Endodermal cell (in vitro differentiated cells): ENCODE measurements at regions not wholly inside any gene's neighbourhood (a gene's known extent, or its start where the extent isn't known, plus 50 kb on each side); places are given as distances from the start of the nearest gene placed in this dataset.

Experiments used
- DNase-seq: peaks from one replicate; pipeline ENCODE4 v3.0.0-alpha.2; 2017
- H3K27ac ChIP-seq: 2 replicates; pipeline ENCODE4 v1.5.1; 2013; ENCODE audit warnings: mild to moderate bottlenecking, low read depth, low read length, moderate library complexity
- H3K27me3 ChIP-seq: 2 replicates; pipeline ENCODE4 v1.6.1; 2013; ENCODE audit warnings: mild to moderate bottlenecking, low read length, moderate library complexity; ENCODE audit not compliant: insufficient read depth, control insufficient read depth, poor library complexity, severe bottlenecking
- H3K36me3 ChIP-seq: 2 replicates; pipeline ENCODE4 v1.7.0; 2013; ENCODE audit warnings: mild to moderate bottlenecking, low read length, moderate library complexity; ENCODE audit not compliant: control insufficient read depth, insufficient read depth
- H3K4me1 ChIP-seq: one replicate; pipeline ENCODE4 v1.7.0; 2013; ENCODE audit warnings: low read length; ENCODE audit not compliant: control insufficient read depth, insufficient read depth
- H3K4me3 ChIP-seq: 2 replicates; pipeline ENCODE4 v1.5.1; 2013; ENCODE audit warnings: mild to moderate bottlenecking, low read length, moderate library complexity
- H3K9ac ChIP-seq: 2 replicates; pipeline ENCODE4 v1.6.1; 2013; ENCODE audit warnings: mild to moderate bottlenecking, low read length, moderate library complexity; ENCODE audit not compliant: poor library complexity, severe bottlenecking; ENCODE audit errors: extremely low read depth
- H3K9me3 ChIP-seq: 2 replicates; pipeline ENCODE4 v1.6.1; 2013; ENCODE audit warnings: mild to moderate bottlenecking, low read length, moderate library complexity; ENCODE audit not compliant: control insufficient read depth
- H3K27ac Mint-ChIP-seq: 2 replicates; pipeline ENCODE4 v1.8.0; 2020; ENCODE audit warnings: mixed read lengths
- H3K27me3 Mint-ChIP-seq: 2 replicates; pipeline ENCODE4 v1.8.0; 2021; ENCODE audit warnings: mild to moderate bottlenecking, mixed read lengths; ENCODE audit not compliant: insufficient read depth
- H3K36me3 Mint-ChIP-seq: 2 replicates; pipeline ENCODE4 v1.8.0; 2020; ENCODE audit warnings: low read depth, mixed read lengths
- H3K4me1 Mint-ChIP-seq: 2 replicates; pipeline ENCODE4 v1.8.0; 2020; ENCODE audit warnings: mixed read lengths
- H3K4me3 Mint-ChIP-seq: 2 replicates; pipeline ENCODE4 v1.8.0; 2020; ENCODE audit warnings: mild to moderate bottlenecking, moderate library complexity, mixed read lengths
- H3K9me3 Mint-ChIP-seq: 2 replicates; pipeline ENCODE4 v1.8.0; 2020; ENCODE audit warnings: mild to moderate bottlenecking, mixed read lengths
- WGBS, 2 experiments: methylation state at CpG; one replicate each; pipeline versions ENCODE4 v1.1.5 to v1.1.7; 2013; ENCODE audit warnings: missing lambda C conversion rate in 2 of 2, mixed read lengths in 1 of 2; ENCODE audit not compliant: insufficient coverage in 1 of 2, insufficient read length in 1 of 2; 5-methylcytosine and 5-hydroxymethylcytosine counted together
- TF ChIP-seq, protein P1 (sequence below): fragments of 200-600 bp; sonication (generic); conservative IDR thresholded peaks from 2 replicates; pipeline ENCODE4 v1.5.0; 2021; ENCODE audit warnings: antibody characterized with exemption, mild to moderate bottlenecking

DNA sequence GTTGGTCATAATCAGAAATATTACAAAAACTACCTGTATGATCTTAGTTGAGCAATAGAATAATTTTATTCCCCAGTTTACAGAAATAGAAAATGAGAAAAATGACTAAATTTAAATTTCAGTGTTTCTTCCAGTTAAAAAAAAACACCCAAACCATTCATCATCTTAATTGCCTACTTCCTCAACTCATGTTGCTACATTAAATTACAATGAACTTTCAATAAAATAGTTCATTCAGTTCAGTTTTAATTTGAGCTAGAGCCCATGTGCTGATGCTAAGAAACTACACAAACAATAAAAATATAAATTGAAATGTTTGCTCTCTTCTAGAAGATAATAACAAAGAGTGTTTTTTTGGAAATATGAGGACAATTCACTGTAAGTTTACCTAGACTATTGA, 820.4 kb downstream of the SLITRK6 start:
- no peak overlapping the region for H3K4me3 ChIP-seq
- no peak overlapping the region for H3K27ac ChIP-seq
- TF ChIP-seq, protein P1, sequence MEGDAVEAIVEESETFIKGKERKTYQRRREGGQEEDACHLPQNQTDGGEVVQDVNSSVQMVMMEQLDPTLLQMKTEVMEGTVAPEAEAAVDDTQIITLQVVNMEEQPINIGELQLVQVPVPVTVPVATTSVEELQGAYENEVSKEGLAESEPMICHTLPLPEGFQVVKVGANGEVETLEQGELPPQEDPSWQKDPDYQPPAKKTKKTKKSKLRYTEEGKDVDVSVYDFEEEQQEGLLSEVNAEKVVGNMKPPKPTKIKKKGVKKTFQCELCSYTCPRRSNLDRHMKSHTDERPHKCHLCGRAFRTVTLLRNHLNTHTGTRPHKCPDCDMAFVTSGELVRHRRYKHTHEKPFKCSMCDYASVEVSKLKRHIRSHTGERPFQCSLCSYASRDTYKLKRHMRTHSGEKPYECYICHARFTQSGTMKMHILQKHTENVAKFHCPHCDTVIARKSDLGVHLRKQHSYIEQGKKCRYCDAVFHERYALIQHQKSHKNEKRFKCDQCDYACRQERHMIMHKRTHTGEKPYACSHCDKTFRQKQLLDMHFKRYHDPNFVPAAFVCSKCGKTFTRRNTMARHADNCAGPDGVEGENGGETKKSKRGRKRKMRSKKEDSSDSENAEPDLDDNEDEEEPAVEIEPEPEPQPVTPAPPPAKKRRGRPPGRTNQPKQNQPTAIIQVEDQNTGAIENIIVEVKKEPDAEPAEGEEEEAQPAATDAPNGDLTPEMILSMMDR, result no peak
- H3K9ac ChIP-seq, result no peak overlapping the region
- Mint-ChIP-seq H3K4me3 (no peak overlapping the region), H3K36me3 (no peaks in the 10 kb centered on the region), H3K27me3 (no peaks in the 10 kb centered on the region), H3K27ac (no peak overlapping the region), H3K9me3 (no peaks in the 10 kb centered on the region), H3K4me1 (no peaks in the 10 kb centered on the region)
- no peaks in the 10 kb centered on the region for H3K9me3 ChIP-seq
- H3K36me3 ChIP-seq, result no peaks in the 10 kb centered on the region
- DNase-seq, result no peak
- H3K4me1 ChIP-seq, result no peaks in the 10 kb centered on the region
- no peaks in the 10 kb centered on the region for H3K27me3 ChIP-seq

DNA sequence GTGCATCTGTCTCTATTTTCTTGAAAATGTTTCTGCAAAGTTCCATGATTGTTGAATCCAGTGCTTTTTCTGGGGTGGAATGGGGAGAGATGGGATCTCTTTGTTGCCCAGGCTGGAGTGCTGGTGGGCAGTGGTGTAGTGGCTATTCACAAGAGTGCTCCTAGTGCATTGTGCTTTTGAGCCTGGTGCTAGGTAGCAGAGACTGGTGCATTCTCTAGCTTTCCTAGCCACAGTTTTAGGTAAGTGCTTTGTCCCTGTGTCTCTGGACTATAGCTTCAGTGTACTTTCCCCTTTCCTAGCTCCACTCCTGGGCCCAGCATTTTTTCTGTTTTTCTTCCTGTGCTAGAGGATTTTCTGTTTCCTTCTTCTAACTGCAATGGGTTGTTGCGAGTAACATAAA, 825.6 kb downstream of the SLITRK6 start:
- H3K9me3 ChIP-seq, result peaks cover 8% of the 10 kb centered on the region
- 100% methylated on average over 1 of the region's 1 CpG; no CpG with 5 or more reads in 1 of the 2 experiments for WGBS, 2 experiments
- Mint-ChIP-seq H3K27me3 (no peaks in the 10 kb centered on the region), H3K4me3 (no peak overlapping the region), H3K36me3 (no peaks in the 10 kb centered on the region), H3K4me1 (no peaks in the 10 kb centered on the region), H3K9me3 (peaks cover 13% of the 10 kb centered on the region), H3K27ac (no peak overlapping the region)
- peak; percentile 43 for DNase-seq
- H3K36me3 ChIP-seq, result no peaks in the 10 kb centered on the region
- H3K4me3 ChIP-seq, result no peak overlapping the region
- TF ChIP-seq, protein P1, result no peak
- no peak overlapping the region for H3K27ac ChIP-seq
- H3K4me1 ChIP-seq, result no peaks in the 10 kb centered on the region
- no peaks in the 10 kb centered on the region for H3K27me3 ChIP-seq
- H3K9ac ChIP-seq, result no peak overlapping the region

DNA sequence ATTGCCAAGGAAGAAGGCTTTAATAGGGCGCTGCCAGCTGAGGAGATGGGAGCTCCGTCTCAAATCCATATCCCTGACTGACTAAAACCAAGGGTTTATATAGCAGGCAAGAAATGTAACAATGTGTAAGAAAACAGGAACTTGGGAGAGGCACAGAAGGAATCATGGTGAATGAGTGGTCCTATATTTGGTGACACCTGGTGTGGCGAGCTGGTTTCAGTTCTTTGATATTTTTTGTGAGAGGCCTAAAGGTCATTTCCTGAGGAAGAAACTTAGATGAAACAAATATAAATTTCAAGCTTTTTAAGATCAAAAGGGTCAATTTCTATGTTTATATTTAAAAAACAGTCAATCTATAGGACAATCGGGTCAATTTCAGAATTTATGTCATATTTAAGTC, 826.3 kb downstream of the SLITRK6 start:
- Mint-ChIP-seq H3K4me3 (no peak overlapping the region), H3K9me3 (peaks cover 13% of the 10 kb centered on the region), H3K36me3 (no peaks in the 10 kb centered on the region), H3K4me1 (no peaks in the 10 kb centered on the region), H3K27ac (no peak overlapping the region), H3K27me3 (no peaks in the 10 kb centered on the region)
- no peak overlapping the region for H3K9ac ChIP-seq
- no peak overlapping the region for H3K4me3 ChIP-seq
- no peaks in the 10 kb centered on the region for H3K27me3 ChIP-seq
- TF ChIP-seq, protein P1, result no peak
- DNase-seq, result no peak
- H3K27ac ChIP-seq, result no peak overlapping the region
- peaks cover 8% of the 10 kb centered on the region for H3K9me3 ChIP-seq
- no peaks in the 10 kb centered on the region for H3K4me1 ChIP-seq
- WGBS, 2 experiments, result 89% methylated on average over 3 of the region's 4 CpGs; no CpG with 5 or more reads in 1 of the 2 experiments
- no peaks in the 10 kb centered on the region for H3K36me3 ChIP-seq
